Fibroblast of upper back skin (primary cell): ENCODE measurements at regions not wholly inside any gene's neighbourhood (a gene's known extent, or its start where the extent isn't known, plus 50 kb on each side); places are given as distances from the start of the nearest gene placed in this dataset.

Experiments used
- DNase-seq: peaks from one replicate; pipeline ENCODE4 v3.0.0-alpha.2; 2013

- DNase-seq, result no peak
Observed at GRCh38 chr4:178311997-178312396, 869.8 kb upstream of the AGA start.

DNA sequence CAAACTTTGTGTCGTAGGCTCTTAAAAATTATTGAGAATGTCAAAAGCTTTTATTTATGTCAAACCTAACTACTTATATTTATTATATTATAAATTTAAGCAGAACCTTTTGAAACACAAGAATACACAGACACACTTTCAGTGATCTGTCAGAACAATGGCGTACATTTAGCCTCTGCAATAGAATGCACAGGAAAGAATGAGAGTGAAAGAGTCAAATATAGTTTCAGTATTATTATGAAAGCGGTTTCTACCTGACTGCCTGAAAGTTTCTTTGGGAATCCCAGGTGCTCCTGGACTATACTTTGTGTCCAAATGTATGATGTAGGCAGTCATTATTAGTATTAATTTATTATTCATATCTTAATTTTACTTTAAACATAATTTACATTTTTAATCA lies 872.0 kb upstream of the AGA start:
- no peak for DNase-seq

DNA sequence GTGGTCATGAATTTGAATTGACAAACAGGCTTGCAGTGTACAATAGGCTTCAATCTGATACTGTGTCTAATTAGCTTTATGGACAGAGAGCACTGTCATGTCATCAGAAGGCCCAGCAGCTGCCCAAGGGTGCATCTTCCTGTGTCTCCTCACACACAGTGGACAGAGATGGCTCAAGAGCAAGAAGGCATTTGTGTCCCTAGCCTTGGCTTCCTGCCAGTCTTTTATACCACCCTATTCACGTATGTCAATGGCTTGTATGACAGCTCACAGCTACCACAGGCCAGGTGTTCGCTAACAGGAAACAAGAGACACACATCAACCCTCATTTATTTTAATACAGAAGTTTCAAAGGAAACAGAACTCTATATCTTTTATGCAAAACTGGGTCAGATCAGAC lies 874.0 kb upstream of the AGA start:
- no peak for DNase-seq

DNA sequence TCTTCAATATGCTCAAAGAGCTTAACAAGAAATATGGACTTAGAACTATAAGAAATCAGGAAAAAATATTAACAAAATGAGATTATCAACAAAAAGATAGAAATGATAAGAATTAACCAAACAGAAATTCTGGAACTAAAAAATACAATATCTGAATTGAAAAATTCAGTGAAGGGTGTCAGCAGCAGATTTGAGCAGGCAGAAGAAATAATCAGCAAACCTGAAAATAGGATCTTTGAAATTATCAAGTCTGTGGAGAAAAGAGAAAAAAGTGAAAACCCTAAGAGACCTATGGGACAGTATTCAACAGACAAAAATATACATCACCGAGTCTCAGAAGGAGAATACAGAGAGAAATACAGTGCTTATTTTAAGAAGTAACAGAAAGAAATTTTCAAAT lies 877.8 kb upstream of the AGA start:
- DNase-seq, result no peak

DNA sequence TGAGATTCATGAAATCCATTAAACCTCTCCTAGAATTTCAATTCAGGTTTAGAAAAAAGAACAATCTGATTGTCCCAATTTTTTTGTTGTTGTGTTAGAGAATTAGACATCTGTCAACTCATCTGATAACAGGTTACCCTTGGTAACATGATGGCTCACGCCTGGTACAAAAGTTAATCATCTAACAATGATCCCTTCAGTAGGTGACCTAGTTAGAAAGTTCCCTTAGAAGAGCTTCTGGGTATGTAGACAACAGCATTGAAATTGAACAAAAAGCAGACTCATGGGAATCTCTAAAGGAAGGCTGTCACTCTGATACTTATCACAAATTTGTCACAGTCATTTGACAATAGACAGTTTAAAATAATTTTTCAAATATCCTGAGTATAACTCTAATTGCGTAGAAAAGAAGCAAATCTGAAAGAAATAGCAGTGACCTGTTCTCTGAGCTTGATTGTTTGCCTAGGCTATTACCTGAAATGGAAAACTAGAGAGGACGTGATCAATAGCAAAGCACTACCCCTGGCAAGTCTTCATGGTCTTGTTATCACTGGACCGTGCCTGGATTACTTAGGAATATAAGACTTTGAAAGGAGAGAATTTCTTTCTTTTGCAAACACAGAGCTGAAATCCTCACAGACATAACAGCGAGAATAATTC lies 880.4 kb upstream of the AGA start:
- DNase-seq, result no peak

- no peak for DNase-seq
Observed at GRCh38 chr4:178329226-178329872, 887.1 kb upstream of the AGA start.

DNA sequence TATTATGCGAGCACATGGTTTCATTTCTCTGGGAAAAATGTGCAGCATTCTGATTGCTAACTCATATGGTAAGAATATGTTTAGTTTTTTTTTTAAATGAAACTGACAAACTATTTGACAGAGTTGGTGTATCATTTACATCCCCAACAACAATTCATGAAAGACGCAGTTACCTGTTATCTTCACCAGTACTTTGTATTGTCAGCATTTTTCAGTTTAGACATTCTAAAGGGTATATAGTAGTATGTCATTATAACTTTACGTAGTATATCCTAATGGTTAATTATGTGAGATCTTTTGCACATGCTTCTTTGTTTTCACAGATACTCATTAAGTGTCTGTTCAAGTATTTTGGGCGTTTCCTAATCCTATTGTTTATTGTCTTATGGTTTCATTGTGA lies 891.1 kb upstream of the AGA start:
- DNase-seq, result no peak

GRCh38 chr4:178339769-178340168 lies 897.5 kb upstream of the AGA start:
- DNase-seq, result no peak

- DNase-seq, result no peak
Observed at GRCh38 chr4:178340468-178340867, 898.2 kb upstream of the AGA start.

- no peak for DNase-seq
Observed at GRCh38 chr4:178344096-178344495, 901.9 kb upstream of the AGA start.

GRCh38 chr4:178347111-178347510 lies 904.9 kb upstream of the AGA start:
- DNase-seq, result no peak

DNA sequence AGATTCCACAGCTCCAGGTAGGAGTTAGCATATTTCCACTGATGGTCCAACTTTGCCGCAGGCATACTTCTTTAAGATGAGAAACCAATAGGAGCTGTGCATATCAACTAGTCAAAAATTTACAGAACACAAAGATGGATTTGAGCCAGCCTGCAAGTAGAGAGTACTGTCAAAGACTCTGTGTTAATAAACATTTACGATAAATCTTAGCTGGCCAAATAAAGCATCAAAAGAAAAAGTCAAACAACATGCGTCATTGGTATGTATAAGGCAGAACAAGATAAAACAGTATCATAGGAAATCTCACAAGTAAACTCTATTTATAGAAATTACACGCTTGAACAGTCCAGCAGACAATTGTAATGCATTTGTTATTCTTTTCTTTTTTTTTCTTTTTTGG lies 907.4 kb upstream of the AGA start:
- no peak for DNase-seq

GRCh38 chr4:178351185-178351584 lies 908.9 kb upstream of the AGA start:
- DNase-seq, result no peak

DNA sequence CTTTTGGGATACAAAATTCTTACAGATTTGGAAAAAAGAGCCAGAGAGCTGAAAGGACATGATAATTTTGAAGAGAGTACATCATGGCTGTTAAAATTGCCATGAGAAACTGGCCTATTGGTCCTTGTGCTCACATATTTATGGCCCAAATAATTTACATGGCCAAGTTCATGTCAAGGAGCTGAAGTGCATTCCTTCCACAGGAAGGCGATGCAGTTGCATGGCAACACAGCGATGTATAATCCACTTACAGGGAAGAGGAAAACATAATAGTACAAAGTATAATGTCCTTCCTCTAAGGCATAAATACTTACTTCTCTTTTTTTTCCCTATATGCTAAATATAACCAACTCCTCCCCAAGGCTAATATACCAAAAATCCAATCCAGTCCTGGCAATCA lies 914.5 kb upstream of the AGA start:
- no peak for DNase-seq

- no peak for DNase-seq
Observed at GRCh38 chr4:178385481-178385880, 943.2 kb upstream of the AGA start.

- peak; percentile 56 for DNase-seq
Observed at GRCh38 chr4:178387756-178388155, 945.5 kb upstream of the AGA start.

DNA sequence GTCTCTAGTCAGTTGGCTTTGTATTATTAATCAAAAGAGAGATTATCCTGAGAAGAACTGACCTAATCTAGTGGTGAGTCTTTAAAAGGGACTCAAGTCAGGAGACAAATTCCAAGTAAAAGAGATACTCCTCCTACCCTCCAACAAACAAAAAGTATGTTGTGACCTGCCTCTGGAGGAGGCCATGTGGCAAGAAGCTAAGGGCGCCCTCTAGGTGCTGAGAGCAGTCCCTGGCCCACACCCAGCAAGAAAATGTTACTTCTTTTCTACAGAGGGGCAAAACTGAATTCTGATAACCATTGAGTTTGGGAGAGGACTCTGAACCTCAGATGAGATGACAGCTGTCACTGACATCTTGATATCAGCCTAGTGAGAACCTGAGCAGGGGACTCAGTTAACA lies 953.6 kb upstream of the AGA start:
- DNase-seq, result no peak

DNA sequence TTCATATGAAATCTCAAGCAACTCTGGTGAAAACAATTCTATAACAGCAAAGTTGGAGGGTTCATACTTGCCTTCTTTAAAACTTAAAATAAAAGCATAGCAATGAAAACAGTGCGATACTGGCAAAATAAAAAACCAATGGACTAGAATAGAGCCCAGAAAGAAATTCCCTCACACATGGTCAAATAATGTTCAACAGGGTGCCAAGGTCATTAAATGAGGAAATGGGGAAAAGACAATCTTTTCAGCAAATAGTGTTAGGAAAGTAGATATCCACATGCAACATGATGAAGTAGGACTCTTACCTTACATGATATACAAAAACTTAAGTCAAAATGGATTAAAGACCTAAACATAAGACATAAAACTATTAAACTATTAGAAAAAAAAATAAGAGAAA lies 970.2 kb upstream of the AGA start:
- DNase-seq, result no peak

DNA sequence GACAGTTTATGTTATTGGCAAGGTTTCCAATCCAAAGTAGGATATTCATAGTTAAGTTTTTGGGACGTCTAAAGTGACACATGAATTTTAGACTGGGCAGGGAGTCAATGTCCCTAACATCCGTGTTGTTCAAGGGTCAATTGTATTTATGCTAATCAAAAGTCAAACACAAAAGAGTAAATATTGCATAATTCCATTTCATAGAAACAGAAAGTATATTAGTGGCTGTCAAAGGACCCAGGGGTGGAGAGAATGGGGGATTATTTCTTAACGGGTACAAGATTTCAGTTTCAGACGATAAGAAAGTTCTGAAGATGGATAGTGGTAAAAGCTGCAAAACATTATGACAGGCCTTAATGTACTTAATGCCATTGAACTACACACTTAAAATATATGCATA lies 971.8 kb upstream of the AGA start:
- no peak for DNase-seq

DNA sequence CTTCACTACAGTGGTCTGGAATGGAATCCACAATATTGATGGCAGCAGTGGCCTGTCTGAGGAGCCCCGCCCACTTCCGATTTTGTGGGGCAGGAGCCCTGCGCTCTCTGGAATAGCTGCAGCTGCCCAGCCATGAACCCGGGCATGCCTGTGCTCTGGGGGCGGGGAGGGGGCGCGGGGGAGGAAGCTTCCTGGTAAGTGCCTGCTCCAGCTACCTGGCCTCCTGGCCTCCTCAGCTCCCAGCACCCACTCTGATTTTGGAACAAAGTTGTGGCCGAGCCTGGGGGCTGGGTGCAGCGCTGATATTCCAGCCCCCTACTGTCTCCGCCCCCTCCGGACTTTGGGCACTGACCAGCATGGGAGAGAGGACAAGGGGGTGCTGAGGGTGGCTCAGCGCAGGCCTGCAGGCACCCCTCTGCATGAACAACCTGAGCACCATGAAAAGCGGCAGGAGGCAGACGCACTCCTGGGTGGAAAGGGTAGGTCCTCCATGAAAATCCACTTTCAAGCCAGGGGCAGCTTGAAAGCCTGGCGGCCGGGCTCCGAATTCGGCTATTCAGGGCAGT lies 972.7 kb upstream of the AGA start:
- DNase-seq, result no peak

- DNase-seq, result no peak
Observed at GRCh38 chr4:178415925-178416324, 973.7 kb upstream of the AGA start.

DNA sequence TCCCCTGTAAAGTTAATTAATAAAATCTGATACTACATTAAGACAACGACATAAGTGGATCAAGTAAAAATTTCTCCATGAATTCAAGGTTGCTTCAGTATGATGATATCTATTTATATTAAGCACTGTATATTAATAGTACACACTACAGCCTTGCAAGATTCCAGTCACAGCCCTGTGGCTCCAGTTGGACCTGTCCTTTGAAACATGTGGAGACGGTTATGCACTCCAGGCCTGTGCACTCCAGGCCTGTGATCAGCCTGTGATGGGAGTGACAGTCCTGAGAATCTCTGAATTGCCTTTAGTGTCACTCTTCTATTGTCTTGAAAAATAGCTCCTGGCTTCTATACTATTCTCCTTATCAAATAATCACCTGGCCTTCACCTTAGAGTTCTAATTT lies 981.1 kb upstream of the AGA start:
- no peak for DNase-seq

- no peak for DNase-seq
Observed at GRCh38 chr4:178426871-178427270, 984.6 kb upstream of the AGA start.

DNA sequence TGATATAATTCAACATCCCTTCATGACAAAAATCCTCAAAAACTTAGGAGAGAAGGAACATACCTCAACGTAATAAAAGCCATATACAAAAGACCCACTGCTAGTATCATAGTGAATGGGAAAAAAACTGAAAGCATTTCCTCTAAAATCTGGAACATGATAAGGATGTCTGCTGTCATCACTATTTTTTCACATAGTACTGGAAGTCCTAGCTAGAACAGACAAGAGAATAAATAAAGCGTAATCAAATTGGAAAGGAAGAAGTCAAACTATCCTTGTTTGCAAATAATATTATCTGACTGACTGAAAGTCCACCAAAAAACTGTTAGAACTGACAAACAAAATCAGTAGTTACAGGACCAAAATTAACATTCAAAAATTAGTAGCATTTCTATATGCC lies 985.4 kb upstream of the AGA start:
- DNase-seq, result no peak
